ENCODE measurements at regions not wholly inside any gene's neighbourhood (a gene's known extent, or its start where the extent isn't known, plus 50 kb on each side); places are given as distances from the start of the nearest gene placed in this dataset.
A peak's percentile ranks its signal among the peaks of the same experiment; 100 is the strongest.

DNA sequence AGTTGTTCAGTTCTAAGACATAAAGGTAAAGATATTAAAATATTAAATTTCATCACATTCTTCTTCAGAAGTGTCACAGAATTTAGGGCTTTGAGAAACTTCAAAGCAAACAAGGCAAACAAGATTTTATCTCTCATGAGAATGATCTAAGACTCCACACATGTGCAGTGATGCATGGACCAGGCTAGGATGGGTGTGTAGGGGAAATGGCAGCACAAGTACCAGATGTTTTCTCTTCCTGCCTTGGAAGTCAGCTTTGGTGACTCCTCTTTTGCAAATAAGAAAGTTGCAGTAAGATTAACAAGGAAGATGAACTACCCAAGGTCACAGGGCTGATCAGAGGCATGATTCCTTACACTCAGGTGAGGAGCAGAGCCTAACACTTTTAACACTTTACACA lies 163.8 kb upstream of the LMNTD1 start:
- DNase-seq = no peak

DNA sequence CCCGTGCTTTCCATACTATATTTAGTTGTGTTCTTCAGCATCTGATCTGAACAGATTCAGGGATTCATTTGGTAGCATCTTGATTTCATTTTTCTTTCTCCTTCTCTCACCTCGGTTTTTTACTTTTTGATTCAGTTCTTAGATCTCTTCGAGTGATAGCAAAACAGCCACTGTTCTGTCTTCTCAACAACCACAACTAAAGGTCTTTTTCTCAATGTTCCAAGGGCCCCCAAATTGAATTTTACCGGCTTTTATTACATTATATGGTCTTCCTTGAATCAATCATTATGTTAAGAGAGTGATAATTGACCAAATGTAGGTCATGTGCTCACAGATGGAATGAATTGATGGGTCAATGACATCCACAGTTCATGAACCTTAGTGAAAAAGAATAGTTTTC lies 164.5 kb upstream of the LMNTD1 start:
- DNase-seq = no peak

GRCh38 chr12:25718081-25718731 lies 165.1 kb upstream of the LMNTD1 start:
- no peak for DNase-seq

DNA sequence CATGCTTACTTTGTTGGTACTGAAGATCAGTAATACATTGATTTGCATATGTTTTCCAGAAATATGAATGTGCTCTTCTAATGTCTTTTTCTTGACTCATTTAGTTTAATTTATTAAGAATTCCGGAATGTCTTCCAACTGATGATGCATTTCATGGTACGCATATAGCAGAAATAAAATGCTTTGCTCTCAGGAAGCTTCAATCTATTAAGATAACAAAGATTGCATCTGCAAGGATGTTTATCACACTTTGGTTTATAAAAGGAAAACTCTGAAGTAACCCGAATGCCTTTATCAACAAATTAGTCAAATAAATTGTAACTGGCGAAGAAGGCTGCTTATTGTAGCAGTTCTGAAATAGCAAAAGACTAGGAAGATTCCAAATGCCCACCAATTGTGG lies 166.4 kb upstream of the LMNTD1 start:
- DNase-seq = no peak

DNA sequence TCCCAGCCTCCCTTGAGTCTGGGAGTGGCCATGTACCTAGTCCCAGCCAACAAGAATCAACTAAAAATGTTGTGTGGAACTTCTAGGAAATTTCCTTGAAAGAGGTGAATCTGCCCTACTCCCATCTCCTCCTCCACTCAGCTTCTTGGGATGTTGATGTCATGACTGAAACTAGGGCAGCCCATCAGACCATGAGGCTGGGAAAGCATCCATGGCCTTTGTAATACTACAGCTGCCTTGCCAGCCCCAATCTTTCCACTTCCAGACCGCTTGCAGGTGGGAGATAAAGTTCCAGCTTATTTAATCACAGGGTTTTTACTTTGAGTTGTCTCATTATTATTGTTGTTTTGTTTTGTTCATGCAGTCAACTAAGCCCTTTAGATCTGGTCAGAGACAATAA lies 170.3 kb upstream of the LMNTD1 start:
- DNase-seq = no peak

DNA sequence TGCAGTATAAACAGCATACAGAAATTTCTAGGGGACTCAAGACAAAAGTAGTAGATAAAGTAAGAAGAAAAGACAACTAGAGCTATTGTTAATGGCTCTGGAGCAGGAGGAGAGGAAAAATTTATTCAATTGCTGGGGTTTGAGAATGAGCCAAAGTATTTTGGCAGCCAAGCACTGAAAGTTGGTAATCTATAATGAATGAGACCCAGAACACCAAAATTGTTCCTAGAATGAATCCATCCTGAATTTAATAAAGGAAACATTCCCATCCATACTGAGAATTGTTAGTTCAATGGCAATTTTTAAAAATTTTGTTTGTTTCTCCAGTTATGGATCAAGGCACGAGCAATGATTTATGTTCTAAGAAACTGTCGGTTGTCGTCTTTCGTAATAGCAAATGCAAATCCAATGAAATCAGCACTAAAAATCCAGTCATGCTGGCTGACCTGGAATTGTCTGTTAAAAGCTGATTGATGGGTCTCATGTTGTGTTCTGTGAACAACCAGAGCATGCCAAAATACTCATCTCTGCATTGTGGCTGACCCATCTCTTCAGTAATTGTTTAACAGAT lies 170.9 kb upstream of the LMNTD1 start:
- DNase-seq = no peak

- no peak for DNase-seq
These were observed 172.4 kb upstream of the LMNTD1 start for GRCh38 chr12:25725470-25725869.

- no peak for DNase-seq
These were observed 172.8 kb upstream of the LMNTD1 start for GRCh38 chr12:25725931-25726330.

- DNase-seq = no peak
These were observed 175.0 kb upstream of the LMNTD1 start for GRCh38 chr12:25728056-25728595.

GRCh38 chr12:25730489-25731349 lies 177.6 kb upstream of the LMNTD1 start:
- peak; percentile 34 for DNase-seq

GRCh38 chr12:25733541-25733940 lies 180.5 kb upstream of the LMNTD1 start:
- no peak for DNase-seq

DNA sequence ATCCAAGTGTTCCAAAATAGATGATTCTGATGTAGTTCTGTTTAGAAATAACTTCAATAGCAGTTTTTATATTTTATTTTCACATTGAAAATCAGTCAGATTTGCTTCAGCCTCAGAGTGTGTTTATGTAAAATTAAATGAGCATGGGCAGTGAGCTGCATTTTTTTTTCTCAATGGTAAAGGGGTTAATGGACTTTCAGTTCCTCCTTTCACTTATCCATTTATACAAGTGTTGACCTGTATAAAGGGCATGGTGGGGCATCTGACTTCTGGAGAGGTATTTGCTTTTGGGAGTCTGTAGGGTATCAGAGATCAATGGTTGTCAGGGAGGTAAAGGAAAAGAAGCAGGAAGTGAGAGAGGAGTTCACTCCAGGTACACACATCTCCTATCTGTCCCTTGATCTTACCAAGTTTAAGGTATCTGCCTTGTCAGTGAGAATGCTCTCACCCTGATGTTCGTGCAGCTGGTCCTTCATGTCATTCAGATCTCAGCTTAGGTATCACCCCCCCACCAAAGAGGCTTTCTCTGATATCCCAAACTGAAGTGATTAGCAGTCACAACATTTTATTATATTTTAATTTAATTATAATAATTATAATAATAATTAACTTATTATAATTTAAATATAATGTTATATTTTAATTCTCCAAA lies 181.6 kb upstream of the LMNTD1 start:
- no peak for DNase-seq

- no peak for DNase-seq
These were observed 187.5 kb upstream of the LMNTD1 start for GRCh38 chr12:25740617-25741016.

- DNase-seq = no peak
These were observed 188.8 kb upstream of the LMNTD1 start for GRCh38 chr12:25741917-25742316.

- DNase-seq = no peak
These were observed 190.7 kb upstream of the LMNTD1 start for GRCh38 chr12:25743679-25744215.

- DNase-seq = no peak
These were observed 191.2 kb upstream of the LMNTD1 start for GRCh38 chr12:25744313-25744712.

DNA sequence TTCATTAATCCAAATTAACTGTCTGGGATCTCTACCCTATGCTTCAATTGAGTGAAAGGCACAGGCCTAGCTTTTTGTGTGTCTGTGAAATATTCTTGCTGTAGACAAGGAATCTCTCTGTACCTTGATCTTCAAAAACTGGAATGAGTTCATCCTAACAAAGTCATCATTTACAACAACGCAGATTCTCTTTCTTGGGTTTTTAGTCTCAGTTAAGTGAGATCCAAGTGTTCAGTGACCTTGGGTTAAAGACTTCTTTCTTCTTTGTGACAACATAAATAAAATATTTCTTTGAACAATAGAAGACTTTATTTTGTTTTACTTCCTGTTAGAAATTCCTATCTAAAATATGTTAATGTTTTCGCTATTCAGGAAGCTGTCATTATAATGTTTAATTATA lies 192.2 kb upstream of the LMNTD1 start:
- no peak for DNase-seq

- no peak for DNase-seq
These were observed 193.0 kb upstream of the LMNTD1 start for GRCh38 chr12:25746131-25746530.

GRCh38 chr12:25752710-25753309 lies 199.7 kb upstream of the LMNTD1 start:
- no peak for DNase-seq

DNA sequence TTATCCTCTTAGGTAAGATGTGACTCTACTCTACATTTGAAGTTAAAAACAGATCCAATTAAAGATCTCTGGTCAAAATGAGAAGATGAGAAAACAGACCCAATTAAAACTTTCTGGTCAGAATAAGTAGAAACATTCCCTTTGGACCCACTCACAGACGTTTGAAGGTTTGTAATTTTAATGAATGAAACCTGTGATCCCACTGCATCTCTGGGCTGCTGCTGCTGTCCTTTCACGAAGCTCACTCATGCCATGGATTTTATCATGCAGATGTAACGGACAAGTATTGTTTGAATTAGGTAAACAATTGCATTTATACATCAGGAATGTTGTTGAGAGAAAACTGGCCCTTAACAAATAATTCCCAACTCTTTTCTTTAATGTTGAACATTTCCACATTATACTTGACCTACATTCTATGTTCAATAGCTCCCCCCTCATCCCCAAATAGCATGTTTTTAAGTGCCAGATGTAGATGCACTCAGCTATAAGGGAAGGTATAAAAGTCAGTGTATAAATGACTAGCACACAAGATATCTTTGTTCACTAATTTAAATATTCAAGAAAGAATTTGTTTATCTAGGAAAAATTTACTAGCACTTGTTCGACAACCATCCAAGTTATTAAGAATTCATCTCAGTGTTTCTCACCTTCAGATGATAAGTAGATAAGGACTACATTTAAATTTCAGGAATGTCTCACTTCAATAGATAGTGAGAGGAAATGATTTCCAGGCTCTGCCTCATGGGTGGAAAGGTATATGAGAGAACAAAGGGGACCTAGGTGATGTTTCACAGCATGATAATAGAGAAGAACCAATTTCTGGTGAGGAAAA lies 202.3 kb upstream of the LMNTD1 start:
- DNase-seq = no peak

- no peak for DNase-seq
These were observed 202.6 kb upstream of the RASSF8 start for GRCh38 chr12:25755971-25756260.
